HepG2 (cell line): ENCODE measurements at regions not wholly inside any gene's neighbourhood (a gene's known extent, or its start where the extent isn't known, plus 50 kb on each side); places are given as distances from the start of the nearest gene placed in this dataset.

Experiments
- ATAC-seq: fragments of 200-7000 bp; cut with Tn5 transposase; 3 replicates; pipeline ENCODE4 v1.9.1; 2020; ENCODE audit warnings: mild to moderate bottlenecking, moderate library complexity
- BruUV-seq: library from RNA; stranded (reverse); fragments of 400-500 nt; replicated peaks from 2 replicates; lab custom pipeline; 2021; lab: Mats Ljungman, UMichigan
- CTCF ChIA-PET: fragments of 300-600 bp; formaldehyde crosslinking; extraction: SDS; loops from one replicate; lab custom pipeline; 2021; ENCODE audit warnings: low total read pairs, inconsistent platforms, low intra/inter-chr PET ratio; lab: Yijun Ruan, JAX
- POLR2A ChIA-PET: fragments of 350-600 bp; sonication (Branson Sonifier 250); formaldehyde crosslinking; loops from one replicate; lab custom pipeline; 2020; ENCODE audit warnings: antibody characterized with exemption, inconsistent platforms; lab: Yijun Ruan, JAX
- DNase-seq: peaks from one replicate; pipeline ENCODE4 v3.0.0-alpha.2; 2015; ENCODE audit warnings: low spot score
- FAIRE-seq: peaks from 3 replicates; lab custom pipeline; 2011; peaks lifted over from hg19 to GRCh38; lab: Jason Lieb, UNC
- H2AFZ ChIP-seq: one replicate; pipeline ENCODE4 v1.6.1; 2011; ENCODE audit warnings: low read length, inconsistent platforms
- H3K27ac ChIP-seq: fragments of 300-600 bp; 3 replicates; pipeline ENCODE4 v1.8.0; 2011; ENCODE audit warnings: mixed run types, mild to moderate bottlenecking, mixed read lengths, low read length, inconsistent platforms; ENCODE audit not compliant: insufficient read depth; ENCODE audit errors: extremely low read length
- H3K27me3 ChIP-seq, 2 experiments: fragments of 200-600 bp in 1 of 2; 2 replicates in 1 of 2; 3 replicates in 1 of 2; pipeline versions ENCODE4 v1.6.0 to v1.8.0; 2011; ENCODE audit warnings: low read length in 2 of 2, mild to moderate bottlenecking in 2 of 2, moderate library complexity in 2 of 2, inconsistent platforms in 1 of 2; ENCODE audit not compliant: insufficient read depth in 2 of 2, control insufficient read depth in 1 of 2
- H3K36me3 ChIP-seq, 2 experiments: fragments of 200-600 bp in 1 of 2; replicated peaks in 1 of 2; 2 replicates in 1 of 2; 3 replicates in 1 of 2; pipeline versions ENCODE4 v1.5.1 to v1.8.0; 2011; ENCODE audit warnings: low read length in 2 of 2, inconsistent platforms in 1 of 2; ENCODE audit not compliant: insufficient read depth in 2 of 2, control insufficient read depth in 1 of 2
- H3K4me1 ChIP-seq: 2 replicates; pipeline ENCODE4 v1.5.1; 2012; ENCODE audit warnings: low read length, inconsistent platforms; ENCODE audit not compliant: insufficient read depth
- H3K4me2 ChIP-seq: 2 replicates; pipeline ENCODE4 v1.6.0; 2011; ENCODE audit warnings: low read depth, low read length, inconsistent platforms
- H3K4me3 ChIP-seq, 3 experiments: fragments of 200-600 bp in 1 of 3; sonication (generic), shearing (Covaris generic) in 1 of 3; replicated peaks in 1 of 3; 2 replicates each; pipeline ENCODE4 v1.5.1; 2011 to 2016; ENCODE audit warnings: low read length in 3 of 3, inconsistent platforms in 2 of 3, low read depth in 2 of 3, mild to moderate bottlenecking in 2 of 3, control low read depth in 1 of 3, mixed read lengths in 1 of 3; ENCODE audit not compliant: insufficient read depth in 1 of 3
- H3K79me2 ChIP-seq: one replicate; pipeline ENCODE4 v1.6.1; 2011; ENCODE audit warnings: low read length, inconsistent platforms; ENCODE audit not compliant: insufficient read depth
- H3K9ac ChIP-seq: 2 replicates; pipeline ENCODE4 v1.6.0; 2011; ENCODE audit warnings: mild to moderate bottlenecking, low read depth, low read length, inconsistent platforms; ENCODE audit not compliant: insufficient read depth
- H3K9me3 ChIP-seq: 2 replicates; pipeline ENCODE4 v1.5.1; 2012; ENCODE audit warnings: mild to moderate bottlenecking, low read length
- H4K20me1 ChIP-seq: 2 replicates; pipeline ENCODE4 v1.6.0; 2011; ENCODE audit warnings: inconsistent platforms, mild to moderate bottlenecking, low read length, moderate library complexity; ENCODE audit not compliant: insufficient read depth
- CEBPB ChIP-seq: IDR thresholded peaks from 2 replicates; pipeline ENCODE4 v1.6.1; 2011; ENCODE audit warnings: low read depth, low read length, improper control_type of control experiment, borderline replicate concordance
- GABPA ChIP-seq, 2 experiments: IDR thresholded peaks; 2 replicates each; pipeline ENCODE4 v1.6.1; 2011 to 2016; ENCODE audit warnings: low read depth in 2 of 2, low read length in 1 of 2, missing biosample characterization in 1 of 2, missing genetic modification characterization in 1 of 2
- ZMYM3 ChIP-seq: sonication (generic); formaldehyde crosslinking; IDR thresholded peaks from 2 replicates; pipeline ENCODE4 v1.5.1; 2020; ENCODE audit warnings: mild to moderate bottlenecking, missing genetic modification reagents
- ZNF121 ChIP-seq: sonication (generic); formaldehyde crosslinking; IDR thresholded peaks from 2 replicates; pipeline ENCODE4 v1.5.0; 2020; ENCODE audit warnings: mild to moderate bottlenecking, missing genetic modification reagents
- ZNF770 ChIP-seq: sonication (generic); formaldehyde crosslinking; IDR thresholded peaks from 2 replicates; pipeline ENCODE4 v1.5.0; 2020; ENCODE audit warnings: mild to moderate bottlenecking, missing genetic modification reagents
- ZNF841 ChIP-seq: sonication (generic); formaldehyde crosslinking; IDR thresholded peaks from 2 replicates; pipeline ENCODE4 v1.8.1; 2023; ENCODE audit warnings: missing genetic modification reagents, borderline replicate concordance
- WGBS: methylation state at CpG from one replicate; pipeline ENCODE4 v1.1.6; 2017; ENCODE audit warnings: low lambda C conversion rate; 5-methylcytosine and 5-hydroxymethylcytosine counted together
- in situ Hi-C: cut with HindIII; loops from 2 replicates; pipeline ENCODE4 v1.10.0; 2017; ENCODE audit warnings: low pct_unique_long_range_greater_than_20kb; ENCODE audit not compliant: extremely low pct_ligation_motif_present
- intact Hi-C: fragments of 100-400 bp; cut with micrococcal nuclease; formaldehyde crosslinking; loops from one replicate; pipeline ENCODE4 v1.10.0; 2022; ENCODE audit not compliant: unreplicated experiment

GRCh38 chr3:72429589-72430353 lies 418.5 kb downstream of the SHQ1 start:
- Histone ChIP-seq H3K4me2 (no peak overlapping the region), H3K9ac (no peak overlapping the region), H3K27ac (no peak overlapping the region), H3K27me3 (no peaks in the 10 kb centered on the region), H3K79me2 (peaks cover 95% of the 10 kb centered on the region), H2AFZ (no peak overlapping the region), H3K4me3 (no peak overlapping the region), H3K9me3 (no peaks in the 10 kb centered on the region), H4K20me1 (peaks cover 91% of the 10 kb centered on the region), H3K36me3 (no peaks in the 10 kb centered on the region; a peak in 1 of 5 replicates), H3K4me1 (peaks cover 53% of the 10 kb centered on the region)
- ATAC-seq (no peak), DNase-seq (no peak), FAIRE-seq (no peak)
- 73% methylated on average over 4 of the region's 4 CpGs for WGBS
- in situ Hi-C loops = no loop called here
- intact Hi-C loops = no loop called here
- POLR2A ChIA-PET = no interaction called here
- no TSS peak for BruUV-seq
- CTCF ChIA-PET = no interaction called here
- TF ChIP-seq GABPA (IDR thresholded peaks at IDR 0.05; ENCODE audit: low read depth, low read length) = no peak
- no peak for TF ChIP-seq GABPA (CRISPR knock-in tag; IDR thresholded peaks at IDR 0.05; ENCODE audit: low read depth)
- TF ChIP-seq ZNF841 (CRISPR knock-in tag) = no peak
- TF ChIP-seq ZNF121 (CRISPR knock-in tag) = peak; percentile 87
- TF ChIP-seq ZMYM3 (CRISPR knock-in tag) = 0 out of 2 replicates have a peak, but pooled peaks have one; percentile 21
- peak; percentile 69 for TF ChIP-seq CEBPB
- peak; percentile 73 for TF ChIP-seq ZNF770 (CRISPR knock-in tag)
